Stimulated activated CD8-positive, alpha-beta memory T cell treated with anti-CD3 and anti-CD28 coated beads, Interleukin-7, amount 100 ng/mL, for 24 hours (primary cell): ENCODE measurements at regions not wholly inside any gene's neighbourhood (a gene's known extent, or its start where the extent isn't known, plus 50 kb on each side); places are given as distances from the start of the nearest gene placed in this dataset.
"Not testable (repeated sequence)": the region's sequence is repeated elsewhere in the genome, so short reads cannot be mapped to it uniquely, and the experiment has no call there.

Experiments
- DNase-seq: peaks from one replicate; pipeline ENCODE4 v3.0.0-alpha.2; 2020; ENCODE audit warnings: low read depth

DNA sequence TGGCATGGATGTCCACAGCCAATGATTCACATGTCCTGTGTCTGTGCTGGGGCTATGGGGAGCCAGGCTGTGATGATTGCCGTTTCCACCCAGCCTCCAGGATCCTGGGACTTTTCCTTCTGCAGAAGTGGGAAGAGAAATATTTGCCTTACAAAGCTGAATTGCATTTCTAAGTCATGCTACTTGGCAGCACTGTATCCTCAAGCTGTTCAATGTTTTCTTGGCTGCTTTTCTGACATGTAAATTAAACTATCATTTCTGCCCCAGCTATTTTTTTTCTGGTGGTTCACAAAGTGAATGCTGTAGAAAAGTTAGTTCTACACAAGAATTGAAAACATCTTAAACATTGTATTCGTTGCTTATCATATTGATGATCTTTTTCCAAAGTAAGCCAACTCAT is 51.9 kb upstream of the TCERG1L start:
- no peak for DNase-seq

DNA sequence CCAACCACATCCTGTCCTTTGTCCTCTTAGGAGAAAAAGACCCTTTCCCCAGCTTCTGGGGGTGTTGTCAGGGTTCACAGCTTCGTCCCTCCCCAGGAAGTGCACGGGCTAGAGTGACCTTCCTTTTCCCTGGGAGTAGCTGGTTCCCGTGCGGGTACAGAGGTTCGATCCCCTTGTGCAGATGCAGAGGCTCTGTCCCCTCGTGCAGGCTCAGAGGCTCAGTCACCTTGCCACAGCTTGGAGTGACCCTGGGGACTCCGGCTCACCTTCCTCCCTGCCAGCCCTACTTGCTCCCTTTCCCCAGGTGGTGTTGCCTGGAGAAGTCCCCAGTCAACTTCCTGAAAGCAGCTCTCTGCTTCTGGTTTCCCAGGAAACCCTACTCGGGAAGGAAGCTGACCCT is 60.0 kb upstream of the TCERG1L start:
- DNase-seq: no peak

GRCh38 chr10:131381576-131381975 is 70.1 kb upstream of the TCERG1L start:
- DNase-seq: no peak

DNA sequence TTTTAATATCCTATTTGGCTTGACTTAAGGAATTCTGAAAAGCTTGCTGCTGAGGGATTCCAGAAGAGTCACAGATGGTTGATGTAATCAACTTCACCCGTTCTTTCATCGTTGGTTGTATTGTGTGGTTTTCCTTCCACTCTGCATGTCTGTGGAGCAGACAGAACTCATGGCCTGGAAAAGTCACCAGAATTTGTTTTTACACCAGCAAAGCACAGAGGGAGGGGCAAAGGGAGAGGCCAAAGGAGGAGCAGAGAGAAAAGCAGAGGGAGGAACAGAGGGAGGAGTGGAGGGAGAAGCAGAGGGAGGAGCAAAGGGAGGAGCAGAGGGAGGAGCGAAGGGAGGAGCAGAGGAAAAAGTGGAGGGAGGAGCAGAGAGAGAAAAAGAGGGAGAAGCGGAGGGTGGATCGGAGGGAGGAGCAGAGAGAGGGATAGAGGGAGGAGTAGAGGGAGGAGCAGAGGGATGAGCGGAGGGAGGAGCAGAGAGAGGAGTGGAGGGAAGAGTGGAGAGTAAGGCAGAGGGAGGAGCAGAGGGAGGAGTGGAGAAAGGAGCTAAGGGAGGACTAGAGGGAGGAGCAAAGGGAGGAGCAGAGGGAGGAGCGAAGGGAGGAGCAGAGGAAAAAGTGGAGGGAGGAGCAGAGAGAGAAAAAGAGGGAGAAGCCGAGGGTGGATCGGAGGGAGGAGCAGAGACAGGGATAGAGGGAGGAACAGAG is 73.8 kb upstream of the TCERG1L start:
- not testable (repeated sequence) for DNase-seq

DNA sequence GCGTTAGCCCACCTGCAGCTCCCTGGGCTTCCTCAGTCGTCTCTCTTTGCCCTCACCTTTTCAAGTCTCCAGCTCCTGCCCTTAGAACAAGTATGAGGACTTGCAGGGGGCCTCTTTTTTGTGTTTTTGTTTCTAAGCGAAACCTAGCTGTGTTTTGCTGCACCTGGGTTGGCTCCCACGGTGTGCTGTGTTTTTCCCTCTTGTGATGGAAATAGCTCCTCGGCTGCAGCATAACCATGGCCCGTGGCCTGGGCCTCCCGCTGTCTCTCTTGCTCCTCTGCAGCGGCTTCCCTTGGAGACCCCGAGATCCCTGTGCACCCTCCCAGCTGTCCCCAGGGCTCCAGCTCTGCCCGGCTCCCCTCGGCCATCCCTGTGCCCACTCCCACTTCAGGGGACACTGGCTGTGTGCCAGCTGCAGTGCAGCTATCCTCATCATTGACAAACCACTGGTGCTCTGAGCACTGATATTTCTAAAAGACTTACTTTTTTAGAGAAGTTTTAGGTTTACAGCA is 75.6 kb upstream of the TCERG1L start:
- DNase-seq: no peak

DNA sequence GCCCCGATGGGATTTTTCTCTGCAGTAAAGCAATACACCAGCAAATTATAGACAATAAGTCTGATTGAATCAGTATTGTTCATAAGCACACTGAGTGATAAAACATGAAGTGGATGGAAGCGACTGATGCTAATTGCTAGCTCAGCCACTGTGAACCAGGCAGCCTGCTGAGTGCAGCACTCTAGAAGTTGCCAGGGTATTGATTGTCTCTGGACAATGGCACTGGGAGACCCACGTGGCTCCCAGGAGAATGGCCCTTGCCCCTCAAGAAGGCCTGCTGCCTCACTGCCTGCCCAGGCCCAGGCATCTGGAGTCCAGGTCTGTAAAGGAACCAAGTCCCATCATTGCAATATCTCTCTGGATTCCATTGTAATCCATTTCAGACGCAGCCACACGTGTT is 80.4 kb upstream of the TCERG1L start:
- DNase-seq: no peak

DNA sequence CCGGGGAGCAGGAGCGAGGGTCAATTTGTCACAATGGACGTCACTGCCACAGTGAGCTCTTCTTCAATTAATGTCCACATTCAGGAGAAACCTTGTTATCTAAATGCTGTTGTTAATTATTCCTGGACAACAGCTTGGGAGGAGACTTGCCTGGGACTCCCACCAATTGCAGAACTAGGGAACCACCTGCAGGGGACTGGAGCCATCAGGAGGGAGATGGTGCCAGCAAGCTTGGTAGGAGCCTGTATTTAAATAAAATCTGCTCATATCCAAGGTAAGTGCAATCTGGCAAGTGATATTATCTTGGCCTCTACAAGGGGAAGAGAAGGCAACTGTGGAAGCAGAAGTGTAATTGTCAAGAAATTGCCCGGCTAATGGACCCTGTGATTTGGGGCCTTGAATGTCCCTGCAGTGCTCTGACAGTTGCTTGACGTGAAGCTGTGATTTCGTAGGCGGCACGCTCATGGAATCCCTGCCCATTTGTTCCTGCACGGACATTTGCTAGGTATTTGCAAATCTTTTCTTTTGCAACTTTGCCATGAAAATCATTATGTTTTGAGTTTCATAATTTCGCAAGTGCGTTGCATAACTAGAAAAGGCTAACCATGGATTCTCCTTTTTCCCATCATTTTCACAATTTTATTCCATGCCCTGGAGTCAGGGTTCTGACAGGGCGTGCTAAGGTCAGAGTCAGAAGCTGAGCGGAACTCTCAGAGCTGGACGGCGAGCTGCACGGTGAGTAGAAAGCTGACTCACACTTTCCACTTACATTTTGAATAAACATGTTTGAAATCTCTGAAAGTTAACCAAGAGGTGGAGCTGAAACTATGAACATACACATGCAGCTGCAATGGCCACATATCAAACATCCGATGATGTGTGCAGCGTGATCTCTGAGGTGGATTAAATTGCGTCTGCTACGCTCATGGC is 84.9 kb upstream of the TCERG1L start:
- DNase-seq: no peak

DNA sequence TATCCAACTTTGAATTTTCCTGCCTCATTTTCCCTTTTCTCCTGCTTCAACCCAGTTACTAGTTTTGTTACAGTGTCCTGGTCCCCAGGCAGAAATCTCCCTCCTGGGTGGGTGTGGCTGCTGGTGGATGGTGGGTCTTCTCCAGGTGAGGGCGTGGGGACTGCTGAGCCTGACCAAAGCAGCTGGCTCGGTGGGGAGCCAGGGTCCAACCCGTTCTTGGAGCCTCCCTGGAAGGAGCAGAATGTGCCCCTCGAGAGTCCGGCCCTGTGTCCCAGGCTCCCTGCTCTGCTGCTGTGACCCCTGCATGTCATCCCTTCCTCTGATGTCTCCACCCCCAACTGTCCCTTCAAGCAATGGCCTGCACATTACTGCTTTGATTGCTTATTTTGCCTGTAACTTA is 86.6 kb upstream of the TCERG1L start:
- DNase-seq: no peak

DNA sequence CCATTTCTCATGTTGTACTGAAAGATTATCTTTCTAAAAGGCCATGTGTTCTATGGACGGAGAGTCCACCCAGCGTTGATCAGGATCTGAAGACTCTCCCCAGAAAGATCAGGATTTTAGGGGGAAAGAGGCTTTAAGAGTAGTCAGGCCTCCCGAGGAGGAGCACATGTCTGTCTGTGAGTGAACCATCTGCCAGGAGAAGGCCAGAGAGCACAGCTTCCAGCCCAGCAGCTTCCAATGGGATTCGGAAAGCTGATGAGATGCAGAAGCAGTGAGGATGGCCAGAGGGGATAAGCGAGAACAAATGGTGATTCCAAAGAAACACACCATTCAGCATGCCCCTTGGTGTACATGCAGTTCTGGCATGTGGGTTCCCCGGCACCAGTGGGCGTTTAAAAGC is 88.5 kb upstream of the TCERG1L start:
- no peak for DNase-seq

DNA sequence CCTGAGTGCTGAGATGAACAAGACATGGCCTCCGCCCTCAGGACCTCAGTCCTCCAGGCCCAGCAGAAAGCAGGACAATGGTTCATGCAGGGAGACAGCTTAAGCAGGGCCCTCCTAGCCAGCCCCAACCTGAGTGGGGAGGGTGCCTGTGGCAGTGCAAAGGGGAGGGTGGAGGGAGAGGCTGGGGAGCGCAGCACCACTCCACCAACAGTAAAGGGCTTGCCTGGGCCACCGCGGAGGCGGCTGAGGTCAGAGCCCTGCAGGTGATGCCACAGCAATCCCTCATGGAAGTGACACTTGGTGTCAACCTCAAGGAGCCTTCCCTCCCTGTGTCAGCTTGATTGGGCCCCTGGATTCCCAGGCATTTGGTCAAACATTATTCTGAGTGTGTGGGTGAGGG is 89.0 kb upstream of the TCERG1L start:
- no peak for DNase-seq

DNA sequence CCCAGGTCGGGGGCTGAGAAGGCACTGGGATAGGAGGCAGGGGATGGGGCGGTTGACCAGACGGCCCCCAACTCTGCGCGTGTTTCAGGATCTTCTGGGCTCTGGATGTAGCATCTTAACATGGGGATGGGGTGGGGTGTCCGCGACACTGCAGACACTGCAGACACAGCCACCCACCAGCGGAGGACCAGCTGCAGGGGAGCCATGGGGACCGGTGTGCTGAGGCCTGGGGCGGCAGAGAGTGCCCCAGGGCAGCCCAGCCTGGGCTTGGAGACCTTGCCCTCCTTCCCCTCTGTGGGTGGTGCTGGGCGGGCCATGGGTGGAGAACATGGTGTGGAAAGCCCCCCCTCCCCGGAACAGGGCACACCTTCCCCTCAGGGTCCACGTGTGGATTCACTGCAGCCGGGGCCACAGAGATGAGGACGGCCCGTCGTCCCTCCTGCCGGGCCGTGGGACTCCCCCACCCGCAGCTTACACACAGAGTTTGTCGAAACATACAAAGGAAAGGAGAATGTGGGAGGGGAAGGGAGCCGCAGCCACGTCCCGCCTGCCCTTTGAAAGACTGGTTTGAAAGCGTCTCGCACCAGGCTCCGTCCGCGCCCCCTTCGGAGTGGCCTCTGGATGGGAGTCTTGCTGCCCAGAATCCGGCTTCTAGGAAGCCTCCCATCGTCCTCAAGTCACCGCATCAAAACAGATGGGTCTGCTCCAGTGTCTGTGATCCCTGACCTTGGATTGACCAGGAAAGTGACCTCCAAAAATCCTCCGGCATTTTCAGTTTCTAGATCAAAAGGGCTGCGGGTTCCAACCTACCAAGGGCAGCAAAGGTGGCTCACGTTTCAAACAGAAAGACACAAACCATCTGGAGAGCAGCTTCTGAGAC is 91.5 kb upstream of the TCERG1L start:
- no peak for DNase-seq

DNA sequence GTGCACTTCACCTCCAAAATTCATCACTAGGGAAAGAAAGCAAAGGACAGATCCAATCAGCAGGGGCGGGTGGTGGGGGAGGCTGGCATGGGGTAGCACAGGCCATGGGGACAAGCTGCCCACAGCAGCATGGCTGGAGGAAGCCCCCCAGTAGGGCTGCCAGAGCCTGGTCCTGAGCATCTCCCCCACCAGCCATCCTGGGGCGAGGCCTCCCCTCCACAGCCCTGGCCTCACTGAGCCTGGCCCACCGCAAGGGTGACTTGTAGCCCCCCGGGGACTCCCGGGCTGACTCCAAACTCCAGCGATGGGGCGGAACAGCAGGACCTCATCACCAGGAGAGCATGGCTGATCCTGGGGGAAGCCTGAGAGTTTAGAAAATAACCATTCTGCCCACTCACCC is 92.4 kb upstream of the TCERG1L start:
- no peak for DNase-seq

- no peak for DNase-seq
These were observed 93.4 kb upstream of the TCERG1L start for GRCh38 chr10:131404886-131405285.

DNA sequence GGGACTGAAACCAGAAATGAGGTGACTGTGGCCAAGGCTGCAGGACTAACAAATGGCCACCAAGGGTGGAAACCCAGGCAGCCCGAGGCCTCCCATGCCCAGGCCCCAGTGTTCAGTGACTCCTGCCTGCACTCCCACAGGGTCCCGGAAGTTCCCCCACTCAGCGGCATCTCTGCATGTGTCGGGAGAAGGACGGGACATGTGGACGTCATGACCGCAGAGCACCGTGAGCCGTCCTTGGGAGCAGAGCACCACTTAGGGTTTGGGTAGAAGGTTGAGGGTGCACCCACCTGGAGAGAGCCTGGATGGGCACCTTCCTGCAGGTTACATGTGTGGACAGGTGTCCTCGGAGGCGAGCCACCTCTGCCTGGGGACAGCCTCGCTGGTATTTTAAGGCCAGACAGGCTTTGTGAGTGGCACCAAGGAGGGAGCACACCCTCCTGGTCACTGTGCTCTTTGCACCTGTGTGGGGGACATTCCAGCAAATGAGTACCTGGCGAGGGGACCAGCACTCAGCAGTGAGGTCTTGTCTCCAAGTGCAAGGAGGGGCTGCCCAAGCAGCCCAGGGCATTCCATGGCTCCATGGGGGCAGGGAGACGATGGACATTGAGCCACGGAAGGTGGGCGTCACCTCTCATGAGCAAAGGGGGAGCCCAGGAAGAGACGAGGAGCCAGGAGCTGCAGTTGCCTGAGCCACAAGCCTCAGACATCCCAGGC is 95.3 kb upstream of the TCERG1L start:
- no peak for DNase-seq

GRCh38 chr10:131418681-131419080 is 107.2 kb upstream of the TCERG1L start:
- DNase-seq: no peak

DNA sequence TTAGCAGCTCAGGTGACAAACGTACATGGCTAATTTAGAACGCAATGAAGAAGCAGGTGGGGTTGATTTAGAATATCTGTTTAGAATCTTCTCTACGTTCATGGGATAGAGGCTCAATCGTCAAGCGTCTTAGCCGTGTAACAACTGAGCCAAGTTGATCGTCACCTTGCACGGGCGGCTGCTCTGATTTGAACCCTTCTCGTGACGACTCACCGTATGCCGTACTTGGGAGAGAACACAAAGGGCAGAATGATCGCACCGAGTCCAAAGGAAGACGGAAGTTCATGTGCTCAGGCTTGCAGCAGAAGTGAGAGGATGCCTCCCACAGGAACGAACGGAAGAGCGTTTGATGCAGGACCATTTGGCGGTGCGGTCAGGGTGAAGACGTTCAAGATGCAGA is 108.3 kb upstream of the TCERG1L start:
- DNase-seq: no peak

GRCh38 chr10:131420867-131421266 is 109.3 kb upstream of the TCERG1L start:
- no peak for DNase-seq

GRCh38 chr10:131421381-131421780 is 109.9 kb upstream of the TCERG1L start:
- DNase-seq: no peak

DNA sequence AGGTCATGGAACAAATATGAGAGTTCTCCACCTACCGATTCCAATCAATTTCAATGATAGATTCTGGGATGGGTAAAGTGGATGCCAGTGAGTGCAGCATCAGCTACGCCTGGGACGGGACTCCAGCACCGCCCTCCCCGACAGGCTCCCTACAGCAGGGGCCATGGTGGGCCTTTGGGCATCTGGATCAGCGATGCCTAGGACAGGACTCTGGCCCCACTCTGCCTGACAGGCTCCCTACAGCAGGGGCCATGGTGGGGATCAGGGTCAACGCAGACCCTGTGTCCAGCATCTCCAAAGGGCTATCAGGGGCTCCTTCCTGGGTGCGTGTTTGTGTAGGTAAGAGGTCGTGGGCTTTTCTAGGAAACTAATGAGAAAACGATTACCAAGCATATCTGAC is 111.2 kb upstream of the TCERG1L start:
- no peak for DNase-seq

GRCh38 chr10:131424053-131424452 is 112.5 kb upstream of the TCERG1L start:
- DNase-seq: no peak

- no peak for DNase-seq
These were observed 113.4 kb upstream of the TCERG1L start for GRCh38 chr10:131424836-131425491.
